HuH-7 (cell line): ENCODE measurements at regions not wholly inside any gene's neighbourhood (a gene's known extent, or its start where the extent isn't known, plus 50 kb on each side); places are given as distances from the start of the nearest gene placed in this dataset.

Experiments used
- DNase-seq: peaks from one replicate; pipeline ENCODE4 v3.0.0; 2011; ENCODE audit warnings: low spot score

DNA sequence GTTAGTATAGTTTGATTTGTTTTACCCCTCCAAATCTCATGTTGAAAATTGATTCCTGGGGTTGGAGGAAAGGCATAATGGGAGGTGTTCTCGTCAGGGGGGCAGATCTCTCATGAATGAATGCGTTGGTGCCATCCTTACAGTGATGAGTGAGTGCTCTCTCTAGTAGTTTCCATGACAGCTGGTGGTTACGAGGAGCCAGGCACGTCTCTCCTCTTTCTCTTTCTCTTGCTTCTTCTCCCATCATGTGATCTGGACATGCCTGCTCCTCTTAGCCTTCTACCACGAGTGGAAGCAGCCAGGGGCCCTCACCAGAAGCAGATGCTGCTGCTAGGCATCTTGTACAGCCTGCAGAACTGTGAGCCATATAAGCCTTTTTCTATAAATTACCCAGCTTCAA, 454.1 kb downstream of the EFNA5 start:
- DNase-seq: no peak

- DNase-seq: no peak
Measured at GRCh38 chr5:107215611-107216010, 455.1 kb downstream of the EFNA5 start.

- DNase-seq: no peak
Measured at GRCh38 chr5:107213025-107213424, 457.7 kb downstream of the EFNA5 start.

DNA sequence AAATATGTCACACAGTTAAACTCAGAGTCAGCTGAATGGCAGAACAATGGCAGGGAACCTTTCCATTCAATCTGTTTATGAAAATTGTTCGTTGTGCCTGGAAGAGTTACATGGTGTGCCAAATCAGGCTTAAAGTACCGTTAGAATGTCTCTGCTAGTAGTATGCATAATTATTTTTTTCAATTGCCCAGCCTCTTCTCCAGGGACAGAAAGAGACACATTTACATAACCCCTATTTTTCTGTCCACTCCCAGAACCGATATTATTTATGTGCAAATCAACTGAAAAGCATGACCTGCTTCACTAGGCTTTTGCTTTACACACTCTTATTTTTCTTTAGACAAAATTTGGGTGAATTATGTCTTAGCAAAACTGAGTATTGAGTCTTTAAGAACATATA, 459.1 kb downstream of the EFNA5 start:
- no peak for DNase-seq

DNA sequence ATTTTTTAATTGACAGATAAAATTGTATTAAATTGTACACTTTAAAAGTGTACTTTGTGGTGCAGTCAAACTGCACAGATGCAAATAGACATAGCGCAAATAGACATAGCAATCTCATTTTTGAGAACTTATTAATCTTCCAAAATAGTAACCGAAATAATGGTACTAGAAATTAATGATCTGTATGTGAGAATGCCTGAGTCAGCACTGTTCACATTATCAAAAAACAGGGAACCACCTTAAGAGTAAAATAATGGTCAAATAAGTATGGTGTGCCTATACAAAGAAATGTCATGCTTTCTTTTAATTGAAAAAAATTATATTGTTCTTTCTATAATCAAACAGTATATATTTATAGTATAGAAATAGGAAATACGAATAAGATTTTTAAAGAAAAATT, 461.9 kb downstream of the EFNA5 start:
- DNase-seq: no peak

DNA sequence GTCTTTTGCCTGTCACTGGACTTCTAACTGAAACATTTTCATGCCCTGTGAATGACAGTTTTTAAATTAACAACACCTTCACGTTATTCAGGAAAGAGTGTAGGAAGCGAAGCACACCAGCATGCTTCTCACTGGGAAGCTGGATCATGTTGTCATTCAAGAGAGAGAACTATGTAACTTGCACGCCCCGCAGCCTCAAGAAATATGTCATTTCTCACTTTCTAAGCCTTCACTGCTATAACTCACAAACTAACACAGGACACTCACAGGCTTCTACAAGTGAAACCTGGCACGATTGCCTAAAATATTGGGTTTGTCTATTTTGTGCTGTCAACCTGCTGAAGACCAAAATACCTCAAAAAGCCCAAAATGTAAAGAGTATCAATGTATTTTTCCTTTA, 466.3 kb downstream of the EFNA5 start:
- DNase-seq: no peak

- DNase-seq: no peak
Measured at GRCh38 chr5:107203243-107203642, 467.5 kb downstream of the EFNA5 start.

GRCh38 chr5:107199756-107200155, 471.0 kb downstream of the EFNA5 start:
- no peak for DNase-seq

DNA sequence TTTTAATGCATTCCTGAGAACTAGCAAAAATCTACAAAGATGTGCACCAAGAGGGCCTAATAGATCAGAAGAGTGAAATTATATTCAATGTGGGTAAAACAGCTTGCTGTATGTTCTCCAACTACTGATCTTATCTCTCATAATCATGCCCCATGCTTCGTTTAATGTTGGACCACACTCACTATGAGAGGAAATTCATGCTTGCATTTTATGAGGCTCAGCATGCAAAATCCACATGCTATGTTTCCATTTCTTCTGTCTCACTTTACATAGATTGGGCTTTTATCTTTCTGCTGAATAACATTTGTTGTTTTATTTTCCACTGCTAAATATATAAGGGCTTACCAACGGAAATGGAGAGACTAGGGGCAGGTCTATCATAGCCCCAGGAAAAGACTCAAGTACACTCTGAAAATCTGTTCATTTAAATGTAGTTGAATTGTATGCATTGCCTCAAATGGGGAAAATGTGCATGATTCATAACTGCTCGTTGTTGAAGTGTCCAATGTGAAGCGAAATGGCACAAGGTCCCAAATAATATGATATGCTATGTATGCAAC, 474.2 kb downstream of the EFNA5 start:
- no peak for DNase-seq

GRCh38 chr5:107195890-107196395, 474.8 kb downstream of the EFNA5 start:
- DNase-seq: no peak

DNA sequence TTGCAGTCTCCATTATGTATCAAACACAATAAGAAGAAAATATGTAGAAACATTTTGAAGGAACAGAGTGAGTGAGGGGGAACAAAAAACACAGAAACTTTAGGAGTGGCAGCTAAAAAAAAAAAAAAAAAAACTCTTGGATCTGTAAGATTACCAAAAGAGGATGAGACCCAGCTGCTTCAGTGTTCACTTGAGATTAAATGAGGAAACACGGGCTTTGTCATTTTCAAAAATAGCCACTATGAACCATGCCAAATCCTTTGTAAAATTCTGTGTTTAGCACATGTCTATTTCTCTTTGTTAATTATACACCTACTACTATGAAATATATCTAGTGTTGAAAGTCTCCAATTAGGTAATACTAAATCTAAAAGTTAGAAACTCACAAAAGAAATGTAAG, 485.9 kb downstream of the EFNA5 start:
- DNase-seq: no peak

- DNase-seq: no peak
Measured at GRCh38 chr5:107184066-107184465, 486.7 kb downstream of the EFNA5 start.

- DNase-seq: no peak
Measured at GRCh38 chr5:107170620-107171019, 500.1 kb downstream of the EFNA5 start.

GRCh38 chr5:107169867-107170266, 500.9 kb downstream of the EFNA5 start:
- DNase-seq: no peak

DNA sequence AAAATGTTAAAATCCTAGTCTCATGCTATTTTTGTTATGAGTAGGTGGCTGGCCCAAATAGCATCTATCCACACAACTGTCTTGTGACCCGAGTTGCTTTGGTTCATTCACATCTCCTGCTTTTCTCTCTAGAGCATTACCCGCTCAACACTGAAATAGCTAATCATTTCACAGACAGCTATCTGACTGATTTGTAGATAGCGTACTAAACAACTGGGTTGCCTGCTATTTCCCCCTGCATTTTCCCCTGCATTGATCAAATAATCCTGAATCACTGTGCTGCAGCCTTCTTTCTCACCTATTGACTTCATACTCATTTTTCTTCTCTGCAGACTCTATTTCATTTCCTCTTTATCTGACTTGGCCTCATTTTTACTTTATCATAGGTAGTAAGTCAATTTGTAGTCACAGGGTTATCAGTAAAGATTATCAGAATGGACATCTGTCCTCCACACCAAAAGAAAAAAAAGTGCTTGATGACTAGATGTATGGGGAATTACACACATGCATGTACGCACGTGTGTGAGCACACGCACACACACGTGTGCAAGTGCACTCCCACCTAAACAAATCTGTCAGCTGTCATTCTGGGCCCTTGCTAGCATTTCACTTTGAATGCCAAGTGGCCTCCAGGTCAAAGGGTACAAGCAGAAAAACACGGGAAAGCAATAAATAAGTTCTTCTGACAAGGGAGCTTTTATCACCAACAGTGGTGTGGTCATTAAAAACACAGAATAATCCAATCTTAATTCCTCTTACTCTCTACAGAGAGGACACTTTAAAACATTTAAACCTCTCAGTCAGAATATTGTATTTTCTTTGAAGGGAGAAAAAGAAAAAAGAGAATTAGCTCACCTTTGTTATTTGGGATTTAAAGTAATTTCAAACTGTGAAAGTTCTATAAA, 501.6 kb downstream of the EFNA5 start:
- no peak for DNase-seq

GRCh38 chr5:107168086-107168485, 502.7 kb downstream of the EFNA5 start:
- no peak for DNase-seq

DNA sequence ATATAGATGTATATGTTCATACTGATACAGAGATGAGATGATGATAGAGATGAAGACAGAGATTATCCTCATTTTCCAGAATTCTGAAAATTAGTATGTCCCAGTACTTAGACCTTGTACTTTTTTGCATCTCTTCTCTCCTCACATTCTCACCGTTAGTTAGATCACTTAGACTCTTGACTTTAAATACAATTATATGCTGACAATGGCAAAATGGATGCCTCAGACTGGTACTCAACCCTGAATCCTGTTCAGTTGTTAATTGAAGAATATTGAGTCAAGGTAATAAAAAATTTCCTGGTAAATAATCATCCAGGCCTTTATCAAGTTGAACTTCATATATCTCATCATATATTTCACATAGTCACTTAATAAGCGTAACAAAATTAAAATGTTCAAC, 505.4 kb downstream of the EFNA5 start:
- DNase-seq: no peak

- no peak for DNase-seq
Measured at GRCh38 chr5:107157809-107158208, 512.9 kb downstream of the EFNA5 start.

GRCh38 chr5:107155707-107156106, 515.0 kb downstream of the EFNA5 start:
- no peak for DNase-seq

GRCh38 chr5:107154593-107154992, 516.1 kb downstream of the EFNA5 start:
- no peak for DNase-seq

GRCh38 chr5:107153283-107153682, 517.5 kb downstream of the EFNA5 start:
- no peak for DNase-seq

DNA sequence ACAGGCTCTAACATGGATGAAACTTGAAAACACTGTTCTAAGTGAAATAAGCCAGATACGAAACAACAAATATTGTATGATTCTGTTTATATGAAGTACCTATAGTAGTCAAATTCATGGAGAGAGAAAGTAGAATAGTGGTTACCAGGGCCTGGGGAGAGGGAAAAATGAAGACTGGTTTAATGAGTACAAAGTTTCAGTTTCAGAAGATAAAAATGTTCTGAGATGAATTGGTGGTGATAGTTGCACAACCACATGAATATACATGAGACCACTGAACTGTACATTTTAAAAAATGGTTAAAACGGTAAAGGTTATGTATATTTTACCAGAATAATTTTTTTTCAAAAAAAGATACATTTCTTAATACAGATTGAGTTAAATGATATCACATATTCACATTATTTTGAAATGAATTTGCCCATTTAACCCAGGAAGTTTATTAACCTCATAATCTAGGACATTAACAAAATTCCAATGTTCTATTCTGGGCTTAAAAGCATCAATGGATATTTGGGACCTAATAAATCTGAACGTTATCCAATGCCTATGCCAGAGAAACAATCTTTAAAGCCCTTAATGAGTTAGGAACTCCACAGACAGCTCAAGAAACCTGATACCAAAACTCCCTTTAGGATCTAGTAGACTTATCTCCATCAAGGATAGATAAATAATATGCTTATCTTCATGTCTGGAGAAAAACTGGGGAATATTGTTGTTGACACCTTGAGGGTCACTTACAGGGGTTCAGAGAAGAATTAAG, 521.3 kb downstream of the EFNA5 start:
- DNase-seq: no peak

DNA sequence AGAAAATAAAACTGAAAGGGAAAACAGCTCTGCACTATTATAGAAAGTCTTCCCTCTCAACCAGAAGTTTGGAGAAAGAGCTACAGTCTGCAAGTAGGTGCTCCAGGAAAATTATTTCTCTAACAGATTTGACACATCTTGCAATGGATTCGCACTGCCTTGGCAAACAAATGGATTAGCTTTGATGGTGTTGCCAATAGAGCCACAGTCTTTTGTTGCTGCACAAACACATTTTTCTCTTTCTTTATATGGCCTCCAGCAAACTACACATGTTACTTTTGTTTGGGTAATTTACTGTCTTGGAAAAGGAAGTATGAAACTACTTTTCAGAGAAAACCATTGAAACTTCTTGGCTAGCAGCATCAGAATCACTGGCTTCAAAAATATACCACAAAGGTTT, 523.1 kb downstream of the EFNA5 start:
- DNase-seq: no peak
